ENCODE measurements at regions not wholly inside any gene's neighbourhood (a gene's known extent, or its start where the extent isn't known, plus 50 kb on each side); places are given as distances from the start of the nearest gene placed in this dataset.

DNA sequence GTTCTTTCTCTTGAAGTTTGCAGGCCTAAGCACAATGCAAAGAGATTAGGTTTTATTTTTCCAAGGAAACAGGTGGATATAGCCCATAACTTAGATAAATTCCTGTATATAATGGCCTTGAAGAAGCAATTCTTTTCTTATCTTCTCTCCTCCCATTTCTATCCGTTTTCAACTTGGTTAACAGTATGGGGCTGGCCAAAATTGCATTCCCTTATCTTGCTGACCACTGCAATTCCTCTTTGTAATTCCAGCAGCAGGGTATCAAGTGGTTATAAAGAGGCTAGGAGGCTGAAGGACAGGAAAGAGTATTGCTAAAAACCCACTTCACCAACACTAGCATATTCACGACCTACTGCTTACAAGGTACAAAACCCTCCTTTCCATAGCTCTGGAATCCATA is 643.5 kb upstream of the ID4 start:
- Histone ChIP-seq H3K4me1 (ENCODE audit: low read length) (no peaks in the 10 kb centered on the region), H2AFZ (ENCODE audit: low read length) (no peak overlapping the region), H4K20me1 (ENCODE audit: insufficient read depth, low read length) (no peaks in the 10 kb centered on the region), H3K4me3 (ENCODE audit: low read length) (no peak overlapping the region), H3K79me2 (ENCODE audit: low read length) (no peaks in the 10 kb centered on the region), H3K4me2 (ENCODE audit: low read depth, low read length) (no peak overlapping the region), H3K9ac (ENCODE audit: low read length) (no peak overlapping the region), H3K27ac (ENCODE audit: low read length) (no peak overlapping the region), H3K27me3 (replicated peaks; ENCODE audit: insufficient read depth, low read length) (no peaks in the 10 kb centered on the region), H3F3A (ENCODE audit: insufficient read depth, low read length) (no peaks in the 10 kb centered on the region), H3K9me3 (replicated peaks; ENCODE audit: insufficient read depth, low read length) (no peaks in the 10 kb centered on the region), H3K36me3 (replicated peaks; ENCODE audit: insufficient read depth, low read length) (no peaks in the 10 kb centered on the region), H3K9me2 (replicated peaks; ENCODE audit: insufficient read depth, low read length) (no peaks in the 10 kb centered on the region)
- TF ChIP-seq, protein P1, sequence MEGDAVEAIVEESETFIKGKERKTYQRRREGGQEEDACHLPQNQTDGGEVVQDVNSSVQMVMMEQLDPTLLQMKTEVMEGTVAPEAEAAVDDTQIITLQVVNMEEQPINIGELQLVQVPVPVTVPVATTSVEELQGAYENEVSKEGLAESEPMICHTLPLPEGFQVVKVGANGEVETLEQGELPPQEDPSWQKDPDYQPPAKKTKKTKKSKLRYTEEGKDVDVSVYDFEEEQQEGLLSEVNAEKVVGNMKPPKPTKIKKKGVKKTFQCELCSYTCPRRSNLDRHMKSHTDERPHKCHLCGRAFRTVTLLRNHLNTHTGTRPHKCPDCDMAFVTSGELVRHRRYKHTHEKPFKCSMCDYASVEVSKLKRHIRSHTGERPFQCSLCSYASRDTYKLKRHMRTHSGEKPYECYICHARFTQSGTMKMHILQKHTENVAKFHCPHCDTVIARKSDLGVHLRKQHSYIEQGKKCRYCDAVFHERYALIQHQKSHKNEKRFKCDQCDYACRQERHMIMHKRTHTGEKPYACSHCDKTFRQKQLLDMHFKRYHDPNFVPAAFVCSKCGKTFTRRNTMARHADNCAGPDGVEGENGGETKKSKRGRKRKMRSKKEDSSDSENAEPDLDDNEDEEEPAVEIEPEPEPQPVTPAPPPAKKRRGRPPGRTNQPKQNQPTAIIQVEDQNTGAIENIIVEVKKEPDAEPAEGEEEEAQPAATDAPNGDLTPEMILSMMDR (IDR thresholded peaks at IDR 0.05; ENCODE audit: low read length): no peak
- TF ChIP-seq EZH2phosphoT487 (IDR thresholded peaks at IDR 0.05; ENCODE audit: low read length): no peak
- no peak for TF ChIP-seq EZH2 (optimal IDR thresholded peaks at IDR 0.05; ENCODE audit: low read depth, low read length)
- no peak for DNase-seq

DNA sequence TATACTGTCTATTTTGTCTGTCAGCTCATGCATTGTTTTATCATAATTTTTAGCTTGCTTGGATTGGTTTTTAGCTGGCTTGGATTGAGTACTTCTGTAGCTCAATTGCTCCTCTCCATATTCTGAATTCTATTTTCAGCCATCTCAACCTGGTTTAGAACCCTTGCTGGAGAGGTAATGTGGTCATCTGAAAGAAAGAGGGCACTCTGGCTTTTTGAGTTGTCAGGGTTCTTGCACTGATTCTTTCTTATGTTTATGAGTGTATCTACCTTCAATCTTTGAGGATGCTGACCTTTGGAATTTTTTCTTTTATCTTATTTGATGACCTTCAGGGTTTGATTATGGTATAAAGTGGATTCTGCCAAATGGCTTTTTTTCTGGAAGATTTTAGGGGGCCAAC is 632.7 kb upstream of the ID4 start:
- TF ChIP-seq EZH2phosphoT487 (IDR thresholded peaks at IDR 0.05; ENCODE audit: low read length) (no peak), EZH2 (optimal IDR thresholded peaks at IDR 0.05; ENCODE audit: low read depth, low read length) (no peak)
- TF ChIP-seq, protein P1 (IDR thresholded peaks at IDR 0.05; ENCODE audit: low read length): no peak
- no peak overlapping the region for H2AFZ ChIP-seq (ENCODE audit: low read length)
- no peak overlapping the region for H3K27ac ChIP-seq (ENCODE audit: low read length)
- no peak overlapping the region for H3K4me3 ChIP-seq (ENCODE audit: low read length)
- no peak for DNase-seq
- no peaks in the 10 kb centered on the region for H3K9me3 ChIP-seq (replicated peaks; ENCODE audit: insufficient read depth, low read length)
- no peaks in the 10 kb centered on the region for H4K20me1 ChIP-seq (ENCODE audit: insufficient read depth, low read length)
- H3F3A ChIP-seq (ENCODE audit: insufficient read depth, low read length): no peaks in the 10 kb centered on the region
- H3K9ac ChIP-seq (ENCODE audit: low read length): no peak overlapping the region
- no peak overlapping the region for H3K4me2 ChIP-seq (ENCODE audit: low read depth, low read length)
- no peaks in the 10 kb centered on the region for H3K79me2 ChIP-seq (ENCODE audit: low read length)
- no peaks in the 10 kb centered on the region for H3K36me3 ChIP-seq (replicated peaks; ENCODE audit: insufficient read depth, low read length)
- H3K9me2 ChIP-seq (replicated peaks; ENCODE audit: insufficient read depth, low read length): no peaks in the 10 kb centered on the region
- H3K4me1 ChIP-seq (ENCODE audit: low read length): no peaks in the 10 kb centered on the region
- no peaks in the 10 kb centered on the region for H3K27me3 ChIP-seq (replicated peaks; ENCODE audit: insufficient read depth, low read length)

DNA sequence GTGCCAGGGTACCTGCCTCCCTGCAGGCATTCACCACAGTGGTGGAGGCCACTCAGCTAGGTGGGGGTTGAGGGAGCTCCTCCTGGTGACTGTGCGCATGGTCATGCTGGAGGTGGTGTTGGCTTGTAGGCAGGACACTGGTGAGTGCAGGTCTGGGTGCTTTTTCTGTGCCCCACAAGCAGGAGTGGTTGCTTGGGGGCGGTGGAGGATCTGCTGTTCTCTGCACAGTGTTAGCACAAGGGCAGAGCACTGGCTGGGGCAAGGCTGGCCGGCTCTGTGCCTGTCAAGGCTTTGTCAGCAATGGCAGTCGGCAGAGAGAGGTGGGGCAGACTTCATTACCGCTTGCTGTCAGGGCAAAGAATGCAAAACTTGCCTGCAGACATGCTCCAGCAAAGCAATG is 632.1 kb upstream of the ID4 start:
- Histone ChIP-seq H3F3A (ENCODE audit: insufficient read depth, low read length) (no peaks in the 10 kb centered on the region), H3K79me2 (ENCODE audit: low read length) (no peaks in the 10 kb centered on the region), H3K9me3 (replicated peaks; ENCODE audit: insufficient read depth, low read length) (no peaks in the 10 kb centered on the region), H2AFZ (ENCODE audit: low read length) (no peak overlapping the region), H3K27me3 (replicated peaks; ENCODE audit: insufficient read depth, low read length) (no peaks in the 10 kb centered on the region), H3K4me2 (ENCODE audit: low read depth, low read length) (no peak overlapping the region), H3K27ac (ENCODE audit: low read length) (no peak overlapping the region), H4K20me1 (ENCODE audit: insufficient read depth, low read length) (no peaks in the 10 kb centered on the region), H3K9ac (ENCODE audit: low read length) (no peak overlapping the region), H3K4me3 (ENCODE audit: low read length) (no peak overlapping the region), H3K36me3 (replicated peaks; ENCODE audit: insufficient read depth, low read length) (no peaks in the 10 kb centered on the region), H3K4me1 (ENCODE audit: low read length) (no peaks in the 10 kb centered on the region), H3K9me2 (replicated peaks; ENCODE audit: insufficient read depth, low read length) (no peaks in the 10 kb centered on the region)
- no peak for DNase-seq
- TF ChIP-seq, protein P1 (IDR thresholded peaks at IDR 0.05; ENCODE audit: low read length): no peak

DNA sequence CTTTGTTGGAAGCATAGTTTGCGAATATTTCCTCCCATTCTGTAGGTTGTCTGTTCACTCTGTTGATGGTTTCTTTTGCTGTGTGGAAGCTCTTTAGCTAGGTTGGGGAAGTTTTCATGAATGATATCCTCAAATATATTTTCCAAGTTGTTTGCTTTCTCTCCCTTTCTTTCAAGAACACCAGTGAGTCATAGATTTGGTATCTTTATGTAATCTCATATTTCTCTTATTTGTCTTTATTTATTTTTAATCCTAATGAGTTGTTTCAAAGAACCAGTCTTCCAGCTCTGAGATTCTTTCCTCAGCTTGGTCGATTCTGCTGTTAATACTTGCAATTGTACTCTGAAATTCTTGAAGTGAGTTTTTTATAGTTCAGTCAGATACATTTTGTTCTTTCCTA is 628.0 kb upstream of the ID4 start:
- TF ChIP-seq EZH2 (optimal IDR thresholded peaks at IDR 0.05; ENCODE audit: low read depth, low read length) (no peak), EZH2phosphoT487 (IDR thresholded peaks at IDR 0.05; ENCODE audit: low read length) (no peak)
- TF ChIP-seq, protein P1 (IDR thresholded peaks at IDR 0.05; ENCODE audit: low read length): no peak
- H3K27ac ChIP-seq (ENCODE audit: low read length): no peak overlapping the region
- no peaks in the 10 kb centered on the region for H3K4me1 ChIP-seq (ENCODE audit: low read length)
- no peak overlapping the region for H2AFZ ChIP-seq (ENCODE audit: low read length)
- no peak overlapping the region for H3K4me2 ChIP-seq (ENCODE audit: low read depth, low read length)
- H3K9me3 ChIP-seq (replicated peaks; ENCODE audit: insufficient read depth, low read length): no peaks in the 10 kb centered on the region
- no peak overlapping the region for H3K9ac ChIP-seq (ENCODE audit: low read length)
- H3F3A ChIP-seq (ENCODE audit: insufficient read depth, low read length): no peaks in the 10 kb centered on the region
- no peaks in the 10 kb centered on the region for H3K36me3 ChIP-seq (replicated peaks; ENCODE audit: insufficient read depth, low read length)
- H3K79me2 ChIP-seq (ENCODE audit: low read length): no peaks in the 10 kb centered on the region
- no peak for DNase-seq
- H4K20me1 ChIP-seq (ENCODE audit: insufficient read depth, low read length): no peaks in the 10 kb centered on the region
- no peaks in the 10 kb centered on the region for H3K27me3 ChIP-seq (replicated peaks; ENCODE audit: insufficient read depth, low read length)
- no peaks in the 10 kb centered on the region for H3K9me2 ChIP-seq (replicated peaks; ENCODE audit: insufficient read depth, low read length)
- no peak overlapping the region for H3K4me3 ChIP-seq (ENCODE audit: low read length)

Measured in MM.1S (cell line).